HG02938 (cell line): ENCODE measurements at regions not wholly inside any gene's neighbourhood (a gene's known extent, or its start where the extent isn't known, plus 50 kb on each side); places are given as distances from the start of the nearest gene placed in this dataset.
A peak's percentile ranks its signal among the peaks of the same experiment; 100 is the strongest.
"Not testable (repeated sequence)": the region's sequence is repeated elsewhere in the genome, so short reads cannot be mapped to it uniquely, and the experiment has no call there.

Experiments used
- ATAC-seq: cut with Tn5 transposase; IDR thresholded peaks from one replicate; pipeline ENCODE4 v1.9.1; 2021; ENCODE audit warnings: mild to moderate bottlenecking, moderate library complexity; ENCODE audit not compliant: unreplicated experiment

- ATAC-seq: no peak
These were observed 66.2 kb downstream of the SC5D start for GRCh38 chr11:121358760-121359159.

- no peak for ATAC-seq
These were observed 67.0 kb downstream of the SC5D start for GRCh38 chr11:121359591-121359990.

DNA sequence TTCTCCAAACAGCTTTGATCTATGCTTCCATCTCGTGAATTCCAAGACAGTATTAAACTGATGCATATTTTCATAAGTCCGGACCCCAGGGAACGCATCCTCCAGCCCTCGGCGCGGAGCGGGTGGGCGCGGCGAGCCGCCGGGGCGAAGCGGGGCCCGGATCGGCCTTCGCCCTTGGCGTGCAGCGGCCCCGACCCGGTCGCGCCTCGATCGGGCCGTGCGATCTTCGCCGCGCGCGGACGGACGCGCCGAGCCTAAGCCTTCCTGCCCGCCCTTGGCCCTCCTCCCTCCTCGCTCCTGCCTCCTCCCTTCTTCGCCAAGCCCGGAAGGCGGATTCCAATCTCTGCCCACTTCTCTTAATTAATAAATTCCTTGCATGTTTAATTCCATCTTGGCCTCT lies 70.4 kb downstream of the SC5D start:
- ATAC-seq: not testable (repeated sequence)

DNA sequence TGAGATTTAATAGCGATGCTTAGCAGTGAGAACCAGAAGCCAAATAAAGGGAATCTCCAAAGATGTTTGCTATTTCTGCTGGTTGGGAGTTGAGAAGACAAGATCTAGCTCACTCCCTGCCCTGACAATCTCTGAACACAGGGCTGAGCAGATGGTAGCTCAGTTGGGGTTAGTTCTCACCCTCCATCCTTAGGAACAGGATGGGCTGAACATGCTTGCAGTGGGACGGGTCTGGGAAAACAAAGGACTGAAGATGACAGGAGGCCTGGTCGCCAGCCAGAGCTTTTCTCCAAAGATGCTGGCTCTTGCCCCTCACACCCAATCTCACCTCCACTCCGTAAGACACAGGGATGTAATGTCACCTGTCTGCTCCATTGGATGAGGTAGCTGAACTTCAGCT lies 72.7 kb downstream of the SC5D start:
- ATAC-seq: no peak

DNA sequence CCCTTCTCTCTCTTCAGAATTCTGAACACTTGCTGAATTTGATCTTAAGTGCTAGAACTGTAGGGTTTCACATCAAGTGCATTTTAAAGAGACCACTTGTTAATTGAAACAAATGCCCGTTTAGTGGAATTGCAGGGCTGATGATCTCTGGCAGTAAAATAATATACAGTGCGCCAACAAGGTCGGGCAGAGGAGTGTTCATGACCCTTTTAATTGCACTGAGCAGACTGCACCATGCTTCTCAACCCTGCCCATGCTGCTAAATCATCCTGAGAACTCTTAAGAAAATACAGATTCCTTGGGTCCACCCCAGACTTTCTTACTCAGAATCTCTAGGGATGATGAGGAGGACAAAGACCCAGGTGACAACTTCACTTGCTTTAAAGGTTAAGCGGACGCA lies 73.5 kb downstream of the SC5D start:
- ATAC-seq: no peak

- ATAC-seq: peak; percentile 97
These were observed 74.7 kb downstream of the SC5D start for GRCh38 chr11:121367001-121367843.

GRCh38 chr11:121367844-121368225 lies 75.3 kb downstream of the SC5D start:
- ATAC-seq: no peak

- no peak for ATAC-seq
These were observed 76.0 kb downstream of the SC5D start for GRCh38 chr11:121368364-121369240.

GRCh38 chr11:121369366-121369765 lies 76.8 kb downstream of the SC5D start:
- ATAC-seq: no peak

DNA sequence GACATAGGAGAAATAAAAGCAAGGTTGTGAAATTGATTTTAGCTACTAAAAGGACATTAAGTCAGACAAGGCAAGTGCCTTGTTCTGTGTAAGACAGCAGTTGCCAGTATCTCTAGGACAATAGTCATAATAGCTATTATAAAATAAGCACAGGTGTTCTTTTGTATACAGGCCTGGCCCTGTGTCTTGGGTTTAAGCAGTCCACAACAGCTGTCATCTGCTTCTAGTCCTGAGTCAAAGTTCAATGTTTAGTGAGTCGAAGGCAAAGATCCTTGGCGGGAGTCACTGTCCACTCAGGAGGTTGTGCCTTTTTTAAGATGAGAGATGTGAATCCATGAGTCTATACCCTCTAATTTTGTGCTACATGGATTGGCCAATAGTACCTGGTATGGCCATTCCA lies 79.5 kb downstream of the SC5D start:
- ATAC-seq: no peak

- ATAC-seq: peak; percentile 82
These were observed 79.3 kb upstream of the SORL1 start for GRCh38 chr11:121372671-121373429.

DNA sequence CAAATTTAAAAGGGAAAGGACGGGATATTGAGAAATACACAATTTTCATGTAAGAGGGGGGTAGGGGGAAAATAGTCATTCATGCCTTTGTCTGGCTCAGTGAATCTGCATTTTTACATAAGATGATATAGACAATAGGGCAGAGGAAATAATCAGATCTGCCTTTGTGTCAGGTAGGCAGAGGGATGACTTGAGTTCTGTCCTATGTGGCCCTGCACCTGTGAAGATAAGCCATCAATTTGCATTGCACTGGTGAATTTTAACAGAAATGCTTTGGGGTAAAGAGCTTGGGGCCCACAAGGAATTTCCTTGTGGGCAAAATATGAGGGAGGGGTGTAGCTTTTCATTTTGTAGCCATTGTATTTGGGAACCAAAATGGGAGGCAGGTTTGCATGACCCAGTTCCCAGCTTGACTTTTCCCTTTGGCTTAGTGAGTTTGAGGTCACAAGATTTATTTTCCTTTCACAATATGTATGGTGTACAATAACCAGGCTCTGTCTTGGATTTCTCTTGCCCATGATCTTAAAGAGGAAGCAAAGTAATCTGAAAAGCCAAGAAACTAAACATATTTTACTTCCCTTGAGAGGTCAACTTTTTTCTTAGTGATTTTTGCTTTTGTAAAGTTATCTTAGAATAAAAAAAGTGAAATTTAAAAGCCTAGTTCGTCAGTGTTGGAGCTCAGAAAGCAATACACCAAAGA lies 77.7 kb upstream of the SORL1 start:
- no peak for ATAC-seq

DNA sequence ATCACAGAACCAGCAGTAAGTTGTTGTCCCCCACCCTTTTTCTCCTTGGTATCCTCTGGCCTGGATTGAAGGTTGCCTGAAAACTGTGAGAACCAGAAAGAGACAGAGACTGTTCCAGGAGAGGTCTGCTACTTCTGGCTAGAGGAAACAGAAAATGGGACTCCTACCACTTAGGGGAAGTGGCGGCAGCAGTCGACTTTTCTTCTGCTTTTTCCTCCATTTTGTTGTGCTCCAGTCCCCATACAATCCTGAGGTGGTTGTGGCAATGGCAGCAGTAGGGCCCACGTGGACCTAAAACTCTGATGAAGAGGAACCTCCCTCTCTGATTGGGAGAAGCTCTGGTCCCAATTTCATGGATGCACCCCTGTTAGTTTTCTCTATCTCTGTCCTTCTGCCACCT lies 76.0 kb upstream of the SORL1 start:
- no peak for ATAC-seq

- not testable (repeated sequence) for ATAC-seq
These were observed 72.8 kb upstream of the SORL1 start for GRCh38 chr11:121379145-121379810.

DNA sequence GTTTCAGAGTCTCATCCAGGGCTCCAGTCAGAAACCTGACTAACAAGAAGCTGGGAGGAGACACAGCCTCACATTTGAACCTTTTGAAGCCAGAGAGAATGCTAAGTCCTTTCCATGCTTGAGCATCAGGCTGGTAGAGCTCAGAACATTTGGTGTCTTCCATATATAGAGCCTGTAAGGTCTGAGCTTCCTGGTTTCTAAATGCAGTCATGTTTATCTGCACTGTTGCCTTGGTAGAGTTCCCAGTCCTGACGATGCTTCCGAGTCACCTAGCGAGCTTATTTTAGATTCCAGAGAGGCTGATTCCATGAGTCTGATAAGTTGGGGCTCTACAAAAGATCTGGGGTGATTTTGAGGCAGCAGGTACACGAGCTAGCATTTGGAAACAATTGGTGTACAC lies 68.4 kb upstream of the SORL1 start:
- no peak for ATAC-seq

DNA sequence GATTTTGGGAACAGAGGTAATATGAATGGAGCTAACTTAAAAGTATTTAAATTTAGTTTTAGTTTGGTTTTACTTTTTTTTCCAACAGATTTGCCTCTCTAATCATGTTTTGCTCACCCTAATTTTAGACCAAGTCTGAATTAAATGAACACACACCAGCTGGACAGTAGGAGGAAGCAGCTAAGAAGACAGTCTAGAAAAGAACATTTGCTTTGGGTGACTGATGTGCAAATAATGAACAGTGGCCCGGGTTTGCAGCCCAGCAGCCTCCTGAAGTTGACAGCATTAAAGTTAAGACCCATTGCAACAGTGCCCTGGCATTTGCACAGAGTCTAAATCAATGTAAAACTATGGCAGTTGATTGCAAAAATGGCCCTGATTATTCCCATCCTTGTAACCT lies 66.4 kb upstream of the SORL1 start:
- no peak for ATAC-seq
